H1 (cell line): ENCODE measurements at regions not wholly inside any gene's neighbourhood (a gene's known extent, or its start where the extent isn't known, plus 50 kb on each side); places are given as distances from the start of the nearest gene placed in this dataset.

Source experiments
- HDAC6 ChIP-seq: IDR thresholded peaks from one replicate; pipeline ENCODE4 v1.7.1; 2012; ENCODE audit warnings: low read depth, mild to moderate bottlenecking, inconsistent platforms, low read length, moderate library complexity
- TBP ChIP-seq: IDR thresholded peaks from 2 replicates; pipeline ENCODE4 v1.6.1; 2011; ENCODE audit warnings: low read depth, low read length, improper control_type of control experiment

GRCh38 chrX:39766855-39767254 lies 330.9 kb downstream of the BCOR start (continued):
- TF ChIP-seq TBP (no peak), HDAC6 (no peak)
